ENCODE measurements at regions not wholly inside any gene's neighbourhood (a gene's known extent, or its start where the extent isn't known, plus 50 kb on each side); places are given as distances from the start of the nearest gene placed in this dataset.
A peak's percentile ranks its signal among the peaks of the same experiment; 100 is the strongest.

- peaks cover 20% of the 10 kb centered on the region for H3K4me1 ChIP-seq
- no peaks in the 10 kb centered on the region for H3K27me3 ChIP-seq (ENCODE audit: low read depth)
- in situ Hi-C loops (cut with MboI; ENCODE audit: low sequenced_read_pairs), result no loop called here
- no peak overlapping the region for H3K4me3 ChIP-seq
- peak in 1 of 2 experiments; percentile 10 for DNase-seq (ENCODE audit: low spot score in 2 of 2)
- no peaks in the 10 kb centered on the region for H3K9me3 ChIP-seq
- H3K36me3 ChIP-seq (replicated peaks), result no peaks in the 10 kb centered on the region
These were observed 214.5 kb upstream of the CITED2 start for GRCh38 chr6:139588734-139589593.

DNA sequence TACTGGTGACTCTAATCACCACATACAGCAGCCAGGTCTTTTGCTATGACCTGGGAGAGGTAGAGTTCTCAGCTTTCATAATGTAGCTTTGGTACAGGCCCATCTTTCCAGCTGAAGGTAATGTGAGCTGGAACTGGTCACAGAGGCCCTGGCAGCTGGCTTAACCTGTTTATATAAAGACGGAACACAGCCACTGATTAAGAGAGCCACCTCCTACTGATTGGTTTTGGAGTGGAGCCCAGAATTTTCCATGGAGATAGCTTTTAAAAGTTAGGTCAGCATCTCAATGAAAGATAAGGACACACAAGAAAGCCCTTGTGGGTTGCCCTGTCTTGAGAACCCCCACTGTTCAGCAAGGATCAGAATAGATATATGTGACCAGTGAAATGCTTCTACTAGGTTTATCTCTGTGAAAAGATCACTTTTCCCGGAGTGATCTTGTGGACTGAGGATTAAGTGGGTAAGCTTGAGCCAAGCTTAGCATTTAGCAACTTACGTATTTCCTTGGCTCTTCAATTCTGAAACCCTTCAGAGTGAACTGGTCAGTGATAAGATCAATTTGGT, 213.7 kb upstream of the CITED2 start:
- in situ Hi-C loops (cut with MboI; ENCODE audit: low sequenced_read_pairs), result no loop called here
- no peaks in the 10 kb centered on the region for H3K36me3 ChIP-seq (replicated peaks)
- H3K9me3 ChIP-seq, result no peaks in the 10 kb centered on the region
- peaks cover 20% of the 10 kb centered on the region for H3K4me1 ChIP-seq
- H3K27me3 ChIP-seq (ENCODE audit: low read depth), result no peaks in the 10 kb centered on the region
- H3K4me3 ChIP-seq, result no peak overlapping the region
- DNase-seq (ENCODE audit: low spot score in 2 of 2), result peak; percentile 21 to 26

GRCh38 chr6:139587469-139587868, 213.0 kb upstream of the CITED2 start:
- Histone ChIP-seq H3K4me1 (peaks cover 20% of the 10 kb centered on the region), H3K4me3 (no peak overlapping the region), H3K27me3 (ENCODE audit: low read depth) (no peaks in the 10 kb centered on the region), H3K36me3 (replicated peaks) (no peaks in the 10 kb centered on the region), H3K9me3 (no peaks in the 10 kb centered on the region)
- in situ Hi-C loops (cut with MboI; ENCODE audit: low sequenced_read_pairs), result no loop called here
- no peak for DNase-seq (ENCODE audit: low spot score in 2 of 2)

DNA sequence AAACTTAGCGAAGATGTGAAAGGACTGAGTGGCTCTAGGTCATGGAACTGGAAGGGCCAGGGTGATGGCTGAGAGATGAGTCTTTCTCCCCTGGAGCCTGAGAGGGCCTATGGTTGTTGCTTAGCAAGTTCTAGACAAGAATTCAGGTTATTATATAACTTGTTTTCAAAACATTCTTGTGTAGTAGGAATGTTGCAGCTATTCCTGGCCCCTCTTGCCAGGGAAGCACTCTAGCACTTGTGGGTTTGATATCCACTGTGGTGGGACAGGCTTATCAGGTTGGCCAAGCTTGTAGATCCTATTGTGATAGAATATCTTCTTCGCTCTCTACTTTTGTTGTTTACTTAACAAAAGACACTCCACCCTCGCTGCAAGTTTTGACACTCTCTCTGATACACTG, 211.8 kb upstream of the CITED2 start:
- Histone ChIP-seq H3K9me3 (no peaks in the 10 kb centered on the region), H3K4me3 (no peak overlapping the region), H3K27me3 (ENCODE audit: low read depth) (no peaks in the 10 kb centered on the region), H3K36me3 (replicated peaks) (no peaks in the 10 kb centered on the region), H3K4me1 (peaks cover 20% of the 10 kb centered on the region)
- in situ Hi-C loops (cut with MboI; ENCODE audit: low sequenced_read_pairs), result no loop called here
- DNase-seq (ENCODE audit: low spot score in 2 of 2), result no peak

DNA sequence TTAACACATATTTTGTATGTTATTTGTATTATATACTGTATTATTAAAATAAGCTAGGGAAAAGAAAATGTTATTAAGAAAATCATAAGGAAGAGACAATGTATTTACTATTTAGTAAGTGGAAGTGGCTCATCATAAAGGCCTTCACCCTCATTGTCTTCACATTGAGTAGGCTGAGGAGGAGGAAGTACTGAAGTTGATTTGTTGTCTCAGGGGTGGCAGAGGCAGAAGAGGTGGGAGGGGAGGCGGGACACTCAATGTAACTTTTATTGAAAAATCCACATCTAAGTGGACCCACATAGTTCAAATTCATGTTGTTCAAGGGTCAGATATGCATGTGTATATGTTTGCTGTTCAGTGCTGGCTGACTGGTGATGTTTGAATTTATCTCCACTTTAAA, 210.2 kb upstream of the CITED2 start:
- H3K4me1 ChIP-seq, result peaks cover 20% of the 10 kb centered on the region
- H3K27me3 ChIP-seq (ENCODE audit: low read depth), result no peaks in the 10 kb centered on the region
- no peaks in the 10 kb centered on the region for H3K36me3 ChIP-seq (replicated peaks)
- H3K4me3 ChIP-seq, result no peak overlapping the region
- DNase-seq (ENCODE audit: low spot score in 2 of 2), result no peak
- in situ Hi-C loops (cut with MboI; ENCODE audit: low sequenced_read_pairs), result no loop called here
- H3K9me3 ChIP-seq, result no peaks in the 10 kb centered on the region

DNA sequence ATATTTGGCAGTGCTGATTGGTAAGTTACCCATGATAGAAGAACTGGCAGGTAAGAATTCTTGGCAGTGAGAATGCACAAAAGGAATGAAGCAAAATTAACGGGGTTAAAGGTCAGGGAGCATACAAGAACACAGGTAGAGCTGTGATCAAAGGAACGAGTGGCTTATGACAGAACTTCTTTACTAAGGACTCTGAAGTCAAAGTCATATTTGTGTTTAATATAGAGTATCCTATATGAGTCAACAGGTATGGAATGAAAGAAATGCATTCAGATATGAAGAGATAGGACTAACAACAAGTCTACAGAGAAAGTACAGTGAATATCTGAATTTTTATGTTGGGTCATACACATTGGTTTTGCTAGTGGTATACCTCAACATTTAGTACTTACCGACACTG, 209.0 kb upstream of the CITED2 start:
- Histone ChIP-seq H3K9me3 (no peaks in the 10 kb centered on the region), H3K36me3 (replicated peaks) (no peaks in the 10 kb centered on the region), H3K4me3 (no peak overlapping the region), H3K27me3 (ENCODE audit: low read depth) (no peaks in the 10 kb centered on the region), H3K4me1 (peaks cover 10% of the 10 kb centered on the region)
- DNase-seq (ENCODE audit: low spot score in 2 of 2), result no peak
- in situ Hi-C loops (cut with MboI; ENCODE audit: low sequenced_read_pairs), result no loop called here

- in situ Hi-C loops (cut with MboI; ENCODE audit: low sequenced_read_pairs), result no loop called here
- no peaks in the 10 kb centered on the region for H3K27me3 ChIP-seq (ENCODE audit: low read depth)
- no peaks in the 10 kb centered on the region for H3K36me3 ChIP-seq (replicated peaks)
- H3K9me3 ChIP-seq, result no peaks in the 10 kb centered on the region
- DNase-seq (ENCODE audit: low spot score in 2 of 2), result no peak
- no peak overlapping the region for H3K4me3 ChIP-seq
- peaks cover 5% of the 10 kb centered on the region for H3K4me1 ChIP-seq
These were observed 208.5 kb upstream of the CITED2 start for GRCh38 chr6:139582956-139583355.

DNA sequence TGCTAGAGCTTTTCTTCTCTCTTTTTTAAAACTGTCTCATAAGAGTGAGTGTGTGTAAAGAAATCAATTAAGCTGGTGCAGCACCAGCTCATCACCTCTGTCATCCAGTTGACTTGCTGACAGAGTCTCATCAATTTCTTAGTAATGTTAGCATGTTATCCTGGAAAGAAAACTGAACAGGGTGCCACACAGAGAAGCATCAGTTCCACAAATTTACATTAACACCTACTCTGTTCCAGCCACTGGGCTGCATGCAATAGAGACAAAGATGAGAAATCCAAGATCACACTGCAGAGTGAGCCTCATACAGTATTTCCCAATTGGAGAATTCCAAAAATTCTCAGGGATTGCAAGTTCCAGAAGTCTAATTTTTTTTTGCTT, 207.0 kb upstream of the CITED2 start:
- DNase-seq (ENCODE audit: low spot score in 2 of 2), result no peak
- Histone ChIP-seq H3K36me3 (replicated peaks) (no peaks in the 10 kb centered on the region), H3K4me1 (no peaks in the 10 kb centered on the region), H3K9me3 (no peaks in the 10 kb centered on the region), H3K4me3 (no peak overlapping the region), H3K27me3 (ENCODE audit: low read depth) (no peaks in the 10 kb centered on the region)
- in situ Hi-C loops (cut with MboI; ENCODE audit: low sequenced_read_pairs), result no loop called here

DNA sequence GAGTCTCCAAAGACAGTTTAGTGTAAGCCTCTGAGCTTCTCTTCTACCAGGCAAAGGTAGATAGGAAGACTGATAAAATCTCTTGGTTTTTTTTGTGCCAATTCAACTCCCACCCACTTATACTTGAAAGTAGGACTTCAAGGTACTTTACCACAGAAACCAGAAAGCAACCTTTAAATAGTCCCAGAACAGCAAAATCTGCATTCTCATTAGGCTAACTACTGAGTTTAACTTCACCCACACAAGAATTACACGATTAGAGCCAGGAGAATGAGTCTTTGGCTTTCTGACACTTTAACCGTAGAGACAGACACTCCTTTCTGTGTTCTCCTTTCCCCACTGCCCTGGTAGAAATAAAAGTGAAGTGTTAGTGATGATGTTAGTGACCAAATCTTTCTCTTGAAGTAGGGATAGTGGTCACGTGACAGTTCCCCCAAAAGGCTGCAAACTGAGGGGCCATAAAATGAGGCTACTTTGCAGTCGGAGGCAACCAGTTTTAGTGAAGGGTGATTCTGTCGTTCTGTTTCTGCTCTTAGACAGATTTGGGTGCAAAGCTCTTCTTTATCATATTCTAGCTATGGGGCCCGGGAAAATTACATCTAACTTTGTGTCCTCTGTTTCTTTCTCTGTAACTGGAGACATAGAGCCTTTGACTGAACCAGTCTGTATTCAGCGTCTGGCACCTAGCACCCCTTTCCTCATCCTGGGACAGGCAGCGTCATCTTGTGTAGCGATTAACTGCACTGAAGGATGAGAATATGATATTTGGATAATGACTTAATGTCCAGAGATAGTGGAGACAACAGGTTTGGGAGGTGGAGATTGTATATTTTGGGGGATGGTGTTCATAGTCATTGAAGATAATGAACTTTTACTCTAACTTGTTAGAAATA, 206.4 kb upstream of the CITED2 start:
- H3K36me3 ChIP-seq (replicated peaks), result no peaks in the 10 kb centered on the region
- DNase-seq (ENCODE audit: low spot score in 2 of 2), result no peak
- in situ Hi-C loops (cut with MboI; ENCODE audit: low sequenced_read_pairs), result no loop called here
- H3K27me3 ChIP-seq (ENCODE audit: low read depth), result no peaks in the 10 kb centered on the region
- no peaks in the 10 kb centered on the region for H3K9me3 ChIP-seq
- no peak overlapping the region for H3K4me3 ChIP-seq
- no peaks in the 10 kb centered on the region for H3K4me1 ChIP-seq

GRCh38 chr6:139577763-139578604, 203.5 kb upstream of the CITED2 start:
- DNase-seq (ENCODE audit: low spot score in 2 of 2), result no peak
- H3K9me3 ChIP-seq, result no peaks in the 10 kb centered on the region
- no peaks in the 10 kb centered on the region for H3K27me3 ChIP-seq (ENCODE audit: low read depth)
- in situ Hi-C loops (cut with MboI; ENCODE audit: low sequenced_read_pairs), result no loop called here
- no peaks in the 10 kb centered on the region for H3K4me1 ChIP-seq
- no peaks in the 10 kb centered on the region for H3K36me3 ChIP-seq (replicated peaks)
- H3K4me3 ChIP-seq, result no peak overlapping the region

DNA sequence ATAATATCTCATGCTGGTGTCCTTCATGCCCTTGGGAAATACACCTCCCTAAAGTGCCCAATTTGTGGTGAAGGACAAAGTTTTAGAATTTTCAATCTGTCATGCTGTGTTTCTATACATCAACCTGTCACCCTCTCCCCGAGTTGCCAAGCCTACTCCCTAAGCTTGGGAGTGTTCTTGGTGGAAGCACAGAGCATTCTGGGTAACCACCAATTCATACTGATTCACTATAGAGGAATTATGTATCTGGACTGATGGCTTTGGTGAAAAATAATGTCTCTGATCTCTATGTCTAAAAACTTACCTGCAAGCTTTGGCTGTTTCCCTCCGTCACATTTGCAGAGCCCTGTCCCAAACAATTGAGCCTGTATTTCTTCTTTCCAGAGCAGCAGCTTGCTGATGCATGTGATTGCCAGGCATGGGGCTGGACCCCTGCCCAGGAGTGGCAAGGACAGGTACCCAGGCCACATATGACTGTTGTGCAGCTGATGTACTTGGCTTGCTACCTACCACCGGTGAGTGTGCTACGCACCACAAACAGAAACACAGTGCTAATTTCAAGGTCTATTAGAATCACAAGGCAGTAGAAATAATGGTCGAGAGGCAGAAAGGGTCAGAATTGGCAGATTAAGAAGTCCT, 202.8 kb upstream of the CITED2 start:
- no peaks in the 10 kb centered on the region for H3K27me3 ChIP-seq (ENCODE audit: low read depth)
- in situ Hi-C loops (cut with MboI; ENCODE audit: low sequenced_read_pairs), result no loop called here
- no peaks in the 10 kb centered on the region for H3K9me3 ChIP-seq
- DNase-seq (ENCODE audit: low spot score in 2 of 2), result no peak
- H3K36me3 ChIP-seq (replicated peaks), result no peaks in the 10 kb centered on the region
- no peak overlapping the region for H3K4me3 ChIP-seq
- H3K4me1 ChIP-seq, result no peaks in the 10 kb centered on the region

DNA sequence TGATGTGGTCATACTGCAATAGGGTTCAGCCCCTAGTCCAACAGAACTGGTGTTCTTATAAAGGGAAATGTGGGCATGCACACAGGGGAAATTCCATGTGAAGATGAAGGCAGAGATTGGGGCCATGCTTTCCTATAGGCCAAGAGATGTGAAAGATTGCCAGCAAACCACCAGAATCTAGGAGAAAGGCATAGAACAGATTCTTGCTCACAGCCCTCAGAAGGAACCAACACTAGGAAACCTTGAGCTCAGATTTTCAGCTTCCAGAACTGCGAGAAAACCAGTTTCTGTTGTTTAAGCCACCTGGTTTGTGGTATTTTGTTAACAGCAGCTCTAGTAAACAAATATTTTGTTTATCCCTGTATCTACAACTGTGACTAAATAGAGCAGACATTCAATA, 197.6 kb upstream of the CITED2 start:
- no peak for DNase-seq (ENCODE audit: low spot score in 2 of 2)
- H3K9me3 ChIP-seq, result no peaks in the 10 kb centered on the region
- no peaks in the 10 kb centered on the region for H3K27me3 ChIP-seq (ENCODE audit: low read depth)
- no peaks in the 10 kb centered on the region for H3K4me1 ChIP-seq
- no peaks in the 10 kb centered on the region for H3K36me3 ChIP-seq (replicated peaks)
- H3K4me3 ChIP-seq, result no peak overlapping the region
- in situ Hi-C loops (cut with MboI; ENCODE audit: low sequenced_read_pairs), result no loop called here

DNA sequence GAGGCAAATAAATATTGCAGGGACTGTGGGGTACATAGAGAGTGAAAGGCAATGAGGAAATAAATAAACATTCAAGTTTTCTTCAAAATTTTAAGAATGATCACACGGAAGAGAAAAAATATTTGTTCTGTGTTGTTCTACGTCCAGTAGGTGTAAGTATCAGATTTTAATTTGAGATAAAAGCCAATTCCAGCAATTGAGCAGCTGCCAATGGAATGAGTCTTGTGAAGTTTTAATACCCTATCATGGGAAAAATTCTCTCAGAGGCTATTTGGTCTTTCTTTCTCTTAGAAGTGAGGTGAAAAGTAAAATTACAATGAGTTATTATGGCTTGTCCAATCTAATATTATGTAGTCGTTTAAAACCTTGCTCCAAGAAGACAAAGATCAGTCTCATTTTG, 195.7 kb upstream of the CITED2 start:
- H3K36me3 ChIP-seq (replicated peaks), result no peaks in the 10 kb centered on the region
- DNase-seq (ENCODE audit: low spot score in 2 of 2), result no peak
- in situ Hi-C loops (cut with MboI; ENCODE audit: low sequenced_read_pairs), result no loop called here
- no peak overlapping the region for H3K4me3 ChIP-seq
- no peaks in the 10 kb centered on the region for H3K27me3 ChIP-seq (ENCODE audit: low read depth)
- H3K4me1 ChIP-seq, result no peaks in the 10 kb centered on the region
- H3K9me3 ChIP-seq, result no peaks in the 10 kb centered on the region
